HG03457 (cell line): ENCODE measurements at regions not wholly inside any gene's neighbourhood (a gene's known extent, or its start where the extent isn't known, plus 50 kb on each side); places are given as distances from the start of the nearest gene placed in this dataset.
"Not testable (repeated sequence)": the region's sequence is repeated elsewhere in the genome, so short reads cannot be mapped to it uniquely, and the experiment has no call there.

Source experiments
- ATAC-seq: cut with Tn5 transposase; IDR thresholded peaks from one replicate; pipeline ENCODE4 v1.9.1; 2021; ENCODE audit warnings: moderate number of reproducible peaks; ENCODE audit not compliant: unreplicated experiment

- no peak for ATAC-seq
Observed at GRCh38 chr12:126396536-126396935, 1331.3 kb downstream of the AACS start.

GRCh38 chr12:126397071-126397581 is 1331.9 kb downstream of the AACS start:
- no peak for ATAC-seq

GRCh38 chr12:126397660-126398059 is 1332.4 kb downstream of the AACS start:
- no peak for ATAC-seq

DNA sequence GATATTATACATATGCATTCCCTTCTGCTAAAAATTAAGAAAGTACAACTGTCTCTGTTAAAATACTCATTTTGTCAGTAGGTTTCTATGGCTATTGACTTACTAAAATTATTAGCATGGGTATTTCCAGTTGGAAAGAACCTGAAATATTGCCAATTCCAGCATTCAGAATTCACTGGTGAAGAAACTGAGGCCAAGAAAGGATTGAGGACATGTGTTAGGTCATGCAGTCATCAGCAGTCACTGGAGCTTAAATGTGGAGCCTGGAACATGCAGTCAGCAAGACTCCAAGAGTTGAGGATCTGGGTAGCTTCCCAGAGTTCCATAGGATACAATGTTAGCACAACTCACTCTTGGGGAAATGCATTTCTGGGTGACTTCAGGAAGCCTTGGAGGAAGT is 1335.6 kb downstream of the AACS start:
- no peak for ATAC-seq

GRCh38 chr12:126404293-126404881 is 1339.2 kb downstream of the AACS start:
- no peak for ATAC-seq

DNA sequence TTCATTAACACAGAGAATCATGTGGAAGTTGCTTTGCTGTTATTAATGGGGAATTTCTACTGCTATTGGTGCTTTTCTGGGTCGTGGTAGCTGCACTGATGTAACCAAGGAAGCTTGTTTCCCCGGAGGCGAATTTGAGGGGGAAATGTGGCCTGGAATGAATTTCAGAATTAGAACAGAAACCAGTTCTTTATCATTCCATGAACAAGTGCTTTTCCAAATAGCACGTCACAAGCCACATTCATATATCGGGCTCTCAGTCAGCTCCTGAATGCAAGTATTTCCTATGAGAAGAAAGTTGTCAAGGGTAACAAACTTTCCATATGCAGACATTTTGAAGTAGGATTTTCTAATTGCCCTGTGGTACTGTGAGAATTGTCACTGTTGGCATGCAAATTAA is 1353.2 kb downstream of the AACS start:
- ATAC-seq: no peak

GRCh38 chr12:126419131-126419530 is 1353.9 kb downstream of the AACS start:
- ATAC-seq: no peak

DNA sequence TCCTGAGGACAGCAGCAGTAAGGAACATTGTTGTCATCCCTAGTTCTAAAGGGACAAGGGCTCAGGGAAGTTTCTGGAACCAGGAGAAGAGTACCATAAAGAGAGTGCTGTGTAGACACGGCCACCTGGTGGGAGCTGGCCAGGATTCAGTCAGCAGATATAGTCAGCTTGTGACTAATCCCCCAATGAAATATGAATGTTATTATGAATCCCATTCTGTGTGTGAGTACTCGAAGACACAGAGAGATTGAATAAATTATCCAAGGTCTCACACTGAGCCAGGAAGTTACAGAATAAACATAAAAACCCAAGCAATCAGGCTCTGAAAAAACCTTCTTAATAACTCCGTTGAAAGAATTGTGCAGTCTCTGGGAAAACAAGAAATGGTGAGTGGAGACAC is 1359.5 kb downstream of the AACS start:
- ATAC-seq: no peak

GRCh38 chr12:126425264-126425663 is 1360.0 kb downstream of the AACS start:
- no peak for ATAC-seq

- no peak for ATAC-seq
Observed at GRCh38 chr12:126428769-126429168, 1363.5 kb downstream of the AACS start.

- no peak for ATAC-seq
Observed at GRCh38 chr12:126430921-126431320, 1365.7 kb downstream of the AACS start.

DNA sequence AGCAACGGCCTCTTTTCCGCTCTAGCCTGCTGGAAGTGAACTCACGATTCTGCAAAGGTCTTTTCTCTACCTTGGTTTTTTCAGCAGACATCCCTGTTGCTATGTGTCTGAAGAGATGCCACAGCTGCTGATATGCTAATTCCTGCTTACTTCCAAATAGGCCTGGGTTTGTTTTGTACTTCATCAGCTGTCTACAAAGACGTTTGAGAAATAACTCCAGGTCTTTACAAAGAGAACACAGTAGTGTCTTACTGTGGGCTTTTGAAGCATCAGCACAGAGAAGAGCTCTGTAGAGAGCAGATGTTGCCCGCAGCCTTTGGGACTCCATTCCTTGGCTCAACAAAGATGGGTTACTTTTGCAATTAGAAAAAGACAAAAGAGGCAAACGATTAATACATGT is 1366.5 kb downstream of the AACS start:
- no peak for ATAC-seq

DNA sequence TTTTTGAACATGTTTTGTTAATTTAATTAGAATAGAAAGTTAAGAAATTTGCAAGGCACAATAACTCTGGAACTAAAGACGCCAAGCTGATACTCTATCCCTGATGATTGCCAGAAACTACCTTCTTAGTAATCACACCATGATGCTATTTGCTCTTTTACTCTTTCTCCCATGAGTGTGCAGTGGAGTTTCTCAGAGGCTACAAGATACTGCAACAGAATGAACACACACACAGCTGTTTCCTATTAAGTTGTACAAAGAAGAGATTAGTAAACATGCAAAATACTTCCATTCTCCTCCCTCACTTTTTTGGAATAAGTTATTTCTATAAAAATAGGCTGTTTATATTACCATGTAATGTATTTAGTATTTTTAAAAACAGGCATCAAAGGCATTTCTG is 1367.5 kb downstream of the AACS start:
- ATAC-seq: no peak

DNA sequence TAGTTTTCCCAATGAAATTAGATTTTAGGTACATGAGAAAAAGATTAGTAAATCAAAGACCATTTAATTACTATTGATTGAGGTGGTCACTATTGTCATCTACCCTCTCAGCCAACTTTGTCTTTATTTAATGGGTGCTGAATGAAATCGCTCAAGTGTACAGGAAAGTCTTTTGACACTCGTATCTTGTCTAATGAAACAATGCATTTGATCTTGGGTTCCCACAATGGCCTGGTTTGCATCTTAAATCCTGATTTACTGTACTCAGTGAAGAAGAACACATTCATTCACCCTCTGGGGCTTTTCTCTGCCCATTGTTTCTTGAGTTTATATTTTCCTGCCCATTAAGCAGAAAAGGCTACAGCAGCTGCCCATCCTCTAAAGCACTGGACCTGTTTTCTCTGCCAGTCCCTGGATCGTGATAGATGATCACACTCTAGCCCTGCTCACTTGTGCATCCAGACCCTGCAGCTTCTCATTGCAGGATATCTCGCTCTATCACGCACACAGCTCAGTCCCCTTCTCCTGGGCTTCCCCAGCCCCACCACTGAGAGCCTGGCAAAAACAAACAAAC is 1369.3 kb downstream of the AACS start:
- no peak for ATAC-seq

DNA sequence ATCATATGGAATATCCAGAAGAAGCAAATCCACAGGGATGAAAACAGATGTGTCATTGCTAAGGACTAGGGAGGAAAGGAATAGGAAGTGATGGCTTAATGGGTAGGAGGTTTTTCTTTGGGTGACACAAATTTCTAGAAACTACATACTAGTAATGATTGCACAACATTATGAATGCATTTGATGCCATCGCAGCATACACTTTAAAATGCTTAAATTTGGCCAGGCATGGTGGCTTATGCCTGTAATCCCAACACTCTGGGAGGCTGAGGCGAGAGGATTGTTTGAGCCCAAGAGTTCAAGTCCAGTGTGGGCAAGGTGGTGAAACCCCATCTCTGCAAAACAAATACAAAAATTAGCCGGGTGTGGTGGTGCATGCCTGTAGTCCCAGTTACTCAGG is 1370.8 kb downstream of the AACS start:
- ATAC-seq: no peak

DNA sequence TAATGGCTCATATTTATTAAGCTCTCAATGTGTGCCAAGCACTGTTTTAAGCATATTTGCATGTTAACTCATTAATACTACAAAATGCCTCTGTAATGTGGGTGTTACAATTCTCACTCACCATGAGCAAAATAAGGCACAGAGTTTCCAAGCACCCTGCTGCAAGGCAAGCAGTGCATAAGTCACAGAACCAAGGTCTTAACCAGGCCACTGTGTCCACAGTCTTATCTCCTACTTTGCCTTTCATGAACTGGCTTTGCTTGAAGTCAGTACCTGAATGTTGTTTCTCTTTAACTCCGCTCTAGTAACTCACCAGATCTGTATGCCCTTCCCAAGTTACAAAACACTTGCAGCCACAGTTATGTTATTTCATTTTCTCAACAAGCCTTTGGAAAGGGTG is 1372.7 kb downstream of the AACS start:
- no peak for ATAC-seq

DNA sequence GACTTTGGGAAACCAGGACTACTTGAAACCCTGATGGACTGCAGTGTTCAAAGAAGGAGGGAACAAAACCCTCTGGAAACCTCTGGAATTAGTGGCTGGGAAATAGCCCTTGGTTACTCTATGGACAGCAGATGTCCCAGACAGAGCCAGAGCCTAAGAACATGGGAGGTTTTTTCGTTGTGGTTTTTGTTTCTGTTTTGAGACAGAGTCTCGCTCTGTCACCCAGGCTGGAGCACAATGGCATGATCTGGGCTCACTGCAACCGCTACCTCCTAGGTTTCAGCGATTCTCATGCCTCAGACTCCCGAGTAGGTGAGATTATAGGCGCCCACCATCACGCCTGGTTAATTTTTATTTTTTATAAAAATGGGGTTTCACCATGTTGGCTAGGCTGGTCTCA is 1378.7 kb downstream of the AACS start:
- ATAC-seq: no peak

GRCh38 chr12:126447346-126447745 is 1382.1 kb downstream of the AACS start:
- no peak for ATAC-seq

GRCh38 chr12:126451809-126452208 is 1386.6 kb downstream of the AACS start:
- no peak for ATAC-seq

DNA sequence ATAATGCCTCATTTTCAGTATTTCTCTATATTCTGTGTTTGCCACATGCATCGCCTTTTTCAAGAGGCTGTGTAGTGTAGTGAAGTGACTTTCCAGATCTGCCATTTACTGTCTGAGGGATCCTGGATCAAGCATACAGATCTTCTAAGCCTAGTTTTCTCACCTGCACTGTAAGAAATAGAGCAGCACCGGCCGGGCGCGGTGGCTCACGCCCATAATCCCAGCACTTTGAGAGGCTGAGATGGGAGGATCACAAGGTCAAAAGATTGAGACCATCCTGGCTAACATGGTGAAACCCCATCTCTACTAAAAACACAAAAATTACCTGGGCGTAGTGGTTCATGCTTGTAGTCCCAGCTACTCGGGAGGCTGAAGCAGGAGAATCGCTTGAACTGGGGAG is 1387.5 kb downstream of the AACS start:
- not testable (repeated sequence) for ATAC-seq

GRCh38 chr12:126454581-126454980 is 1389.3 kb downstream of the AACS start:
- no peak for ATAC-seq

- no peak for ATAC-seq
Observed at GRCh38 chr12:126457776-126458175, 1392.5 kb downstream of the AACS start.

- ATAC-seq: no peak
Observed at GRCh38 chr12:126464153-126464552, 1398.9 kb downstream of the AACS start.
